PFSK-1 (cell line): ENCODE measurements at regions not wholly inside any gene's neighbourhood (a gene's known extent, or its start where the extent isn't known, plus 50 kb on each side); places are given as distances from the start of the nearest gene placed in this dataset.

ENCODE experiments used
- FOXP2 ChIP-seq: optimal IDR thresholded peaks from 2 replicates; pipeline ENCODE3; 2011; ENCODE audit warnings: borderline replicate concordance, control low read depth, inconsistent platforms; ENCODE audit not compliant: insufficient read depth; ENCODE audit errors: extremely low read length, extremely low read depth
- POLR2AphosphoS5 ChIP-seq: IDR thresholded peaks from 2 replicates; pipeline ENCODE4 v1.6.1; 2012; ENCODE audit warnings: low read depth, mild to moderate bottlenecking, control low read depth, low read length, moderate library complexity
- REST ChIP-seq, 2 experiments: IDR thresholded peaks; 2 replicates each; pipeline versions ENCODE4 v1.6.1 to v1.8.0; 2011 to 2012; ENCODE audit warnings: low read depth in 2 of 2, low read length in 2 of 2, control low read depth in 1 of 2, inconsistent platforms in 1 of 2, mild to moderate bottlenecking in 1 of 2, moderate library complexity in 1 of 2; ENCODE audit not compliant: insufficient read depth in 1 of 2
- SIN3A ChIP-seq: IDR thresholded peaks from 2 replicates; pipeline ENCODE4 v1.6.1; 2012; ENCODE audit warnings: mild to moderate bottlenecking, low read length, moderate library complexity, borderline replicate concordance; ENCODE audit not compliant: insufficient read depth
- TAF1 ChIP-seq: IDR thresholded peaks from 2 replicates; pipeline ENCODE4 v1.6.1; 2012; ENCODE audit warnings: low read length, control low read depth, borderline replicate concordance; ENCODE audit not compliant: insufficient read depth

GRCh38 chr7:16241017-16241416 is 180.3 kb downstream of the CRPPA start:
- TF ChIP-seq FOXP2 (no peak), TAF1 (no peak), SIN3A (no peak), POLR2AphosphoS5 (no peak), REST (IDR thresholded peaks at IDR 0.05; ENCODE audit: insufficient read depth in 1 of 2, low read depth in 2 of 2, low read length in 2 of 2) (no peak)

- TF ChIP-seq FOXP2 (no peak), SIN3A (no peak), POLR2AphosphoS5 (no peak), TAF1 (no peak), REST (IDR thresholded peaks at IDR 0.05; ENCODE audit: insufficient read depth in 1 of 2, low read depth in 2 of 2, low read length in 2 of 2) (no peak)
These were observed 185.0 kb downstream of the CRPPA start for GRCh38 chr7:16236381-16236780.

DNA sequence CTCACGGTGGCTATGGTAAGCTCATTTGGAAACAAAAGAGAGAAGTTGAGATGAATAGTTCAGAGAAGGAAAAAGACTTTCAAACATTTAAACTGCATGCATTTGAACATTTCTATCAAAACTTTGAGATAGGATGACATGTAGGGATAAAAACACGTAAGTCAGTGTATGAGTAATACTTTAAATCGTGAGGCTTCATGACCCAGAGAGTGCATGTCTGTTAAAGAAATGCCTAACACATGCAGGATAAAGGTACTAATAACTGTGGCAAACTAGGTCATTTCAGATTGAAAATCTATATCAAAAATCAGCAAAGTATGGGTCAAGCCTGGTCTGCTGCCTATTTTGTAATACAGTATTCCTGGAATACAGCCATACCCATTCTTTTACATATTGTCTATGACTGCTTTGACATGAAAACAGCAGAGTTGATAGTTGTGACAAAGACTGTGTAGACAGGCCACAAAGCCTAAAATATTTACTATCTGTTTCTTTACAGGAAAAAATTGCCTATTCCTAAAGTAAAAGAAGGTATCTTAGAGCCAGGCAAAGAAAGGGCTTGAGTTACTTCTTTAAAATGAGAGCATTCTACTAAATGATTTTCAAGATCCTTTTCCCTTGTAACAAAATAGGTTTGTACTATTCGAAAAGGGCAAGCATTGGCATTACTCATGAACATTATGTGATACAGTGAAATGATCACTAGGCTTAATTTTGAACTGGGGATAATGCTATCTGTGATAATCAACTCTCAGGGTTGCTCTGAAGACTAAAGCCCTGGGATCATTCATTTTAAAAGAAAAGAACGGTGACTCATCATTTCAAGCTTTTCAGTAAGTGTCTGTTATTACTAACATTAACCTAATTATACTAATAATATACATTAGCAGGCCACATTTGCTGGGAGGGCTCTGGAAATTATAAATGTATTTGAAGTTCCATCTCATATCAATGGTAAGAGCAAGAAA is 185.9 kb downstream of the CRPPA start:
- TF ChIP-seq POLR2AphosphoS5: no peak
- no peak for TF ChIP-seq REST (IDR thresholded peaks at IDR 0.05; ENCODE audit: insufficient read depth in 1 of 2, low read depth in 2 of 2, low read length in 2 of 2)
- no peak for TF ChIP-seq FOXP2
- no peak for TF ChIP-seq SIN3A
- TF ChIP-seq TAF1: no peak

DNA sequence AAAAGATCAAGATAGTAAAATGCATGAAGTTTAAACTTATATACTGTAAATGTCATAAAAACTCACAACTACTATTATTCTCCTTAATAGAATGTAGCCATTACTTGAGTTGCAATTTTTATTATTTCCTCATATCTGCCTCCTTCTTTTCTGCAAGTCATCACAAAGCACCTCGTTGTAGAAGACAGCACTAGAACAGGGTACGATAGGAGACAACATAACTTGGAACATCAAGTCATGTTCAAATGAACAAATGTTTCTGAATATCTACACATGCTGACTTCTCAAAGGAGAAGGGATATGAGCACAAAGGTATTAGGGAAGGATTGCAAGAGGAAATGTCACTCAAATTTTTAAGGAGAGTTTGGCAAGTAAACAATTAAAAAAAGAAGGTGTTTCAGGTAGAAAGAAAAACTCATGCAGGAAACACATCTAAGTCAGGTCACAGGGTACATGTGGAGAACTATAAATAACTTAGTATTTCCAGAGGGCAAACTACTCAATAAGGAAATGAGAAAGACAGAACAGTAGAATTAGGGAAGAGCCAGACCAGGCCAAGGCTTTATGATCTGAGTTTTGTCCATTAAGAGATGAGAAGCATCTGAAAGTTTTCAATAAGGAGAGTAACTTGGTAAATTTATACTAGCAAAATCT is 186.7 kb downstream of the CRPPA start:
- TF ChIP-seq TAF1 (no peak), REST (IDR thresholded peaks at IDR 0.05; ENCODE audit: insufficient read depth in 1 of 2, low read depth in 2 of 2, low read length in 2 of 2) (no peak), SIN3A (no peak), POLR2AphosphoS5 (no peak)
